ENCODE measurements at regions not wholly inside any gene's neighbourhood (a gene's known extent, or its start where the extent isn't known, plus 50 kb on each side); places are given as distances from the start of the nearest gene placed in this dataset.
A peak's percentile ranks its signal among the peaks of the same experiment; 100 is the strongest.

DNA sequence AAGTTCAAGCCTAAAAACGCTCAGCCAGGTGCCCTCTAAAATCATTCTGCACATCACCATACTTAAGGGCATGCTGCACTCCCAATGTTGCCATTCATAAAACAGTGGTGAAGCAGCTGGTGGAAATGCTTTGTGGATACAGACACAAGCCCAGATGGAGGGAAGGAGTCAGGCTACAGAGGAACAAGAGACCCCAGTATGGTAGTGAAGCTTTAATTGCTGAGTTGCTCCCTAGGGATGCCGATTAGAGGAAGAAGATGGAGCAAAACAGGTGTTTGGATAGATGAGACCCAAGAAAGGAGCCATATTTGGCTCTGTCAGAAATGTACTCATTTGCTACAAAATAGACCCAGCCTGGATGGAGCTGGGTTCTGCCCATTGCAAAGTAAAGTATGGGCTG, 230.5 kb downstream of the NSG2 start:
- TF ChIP-seq, protein P1, sequence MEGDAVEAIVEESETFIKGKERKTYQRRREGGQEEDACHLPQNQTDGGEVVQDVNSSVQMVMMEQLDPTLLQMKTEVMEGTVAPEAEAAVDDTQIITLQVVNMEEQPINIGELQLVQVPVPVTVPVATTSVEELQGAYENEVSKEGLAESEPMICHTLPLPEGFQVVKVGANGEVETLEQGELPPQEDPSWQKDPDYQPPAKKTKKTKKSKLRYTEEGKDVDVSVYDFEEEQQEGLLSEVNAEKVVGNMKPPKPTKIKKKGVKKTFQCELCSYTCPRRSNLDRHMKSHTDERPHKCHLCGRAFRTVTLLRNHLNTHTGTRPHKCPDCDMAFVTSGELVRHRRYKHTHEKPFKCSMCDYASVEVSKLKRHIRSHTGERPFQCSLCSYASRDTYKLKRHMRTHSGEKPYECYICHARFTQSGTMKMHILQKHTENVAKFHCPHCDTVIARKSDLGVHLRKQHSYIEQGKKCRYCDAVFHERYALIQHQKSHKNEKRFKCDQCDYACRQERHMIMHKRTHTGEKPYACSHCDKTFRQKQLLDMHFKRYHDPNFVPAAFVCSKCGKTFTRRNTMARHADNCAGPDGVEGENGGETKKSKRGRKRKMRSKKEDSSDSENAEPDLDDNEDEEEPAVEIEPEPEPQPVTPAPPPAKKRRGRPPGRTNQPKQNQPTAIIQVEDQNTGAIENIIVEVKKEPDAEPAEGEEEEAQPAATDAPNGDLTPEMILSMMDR (conservative IDR thresholded peaks at IDR 0.05), result no peak
- Mint-ChIP-seq H3K9me3 (no peaks in the 10 kb centered on the region), H3K36me3 (ENCODE audit: low read depth) (no peaks in the 10 kb centered on the region), H3K4me1 (no peaks in the 10 kb centered on the region), H3K4me3 (no peak overlapping the region), H3K27me3 (ENCODE audit: low read depth) (peaks cover 50% of the 10 kb centered on the region), H3K27ac (ENCODE audit: unreplicated experiment) (no peak overlapping the region)
- DNase-seq (ENCODE audit: low read depth, low spot score), result no peak

GRCh38 chr5:174281089-174281760, 235.7 kb downstream of the NSG2 start:
- Mint-ChIP-seq H3K4me3 (no peak overlapping the region), H3K9me3 (no peaks in the 10 kb centered on the region), H3K27ac (ENCODE audit: unreplicated experiment) (no peak overlapping the region), H3K27me3 (ENCODE audit: low read depth) (peaks cover 47% of the 10 kb centered on the region), H3K36me3 (ENCODE audit: low read depth) (no peaks in the 10 kb centered on the region), H3K4me1 (no peaks in the 10 kb centered on the region)
- DNase-seq (ENCODE audit: low read depth, low spot score), result no peak
- TF ChIP-seq, protein P1 (conservative IDR thresholded peaks at IDR 0.05), result no peak

- no peak overlapping the region for H3K27ac Mint-ChIP-seq (ENCODE audit: unreplicated experiment)
- TF ChIP-seq, protein P1 (conservative IDR thresholded peaks at IDR 0.05), result no peak
- H3K9me3 Mint-ChIP-seq, result no peaks in the 10 kb centered on the region
- no peak for DNase-seq (ENCODE audit: low read depth, low spot score)
- H3K36me3 Mint-ChIP-seq (ENCODE audit: low read depth), result no peaks in the 10 kb centered on the region
- peaks cover 49% of the 10 kb centered on the region for H3K27me3 Mint-ChIP-seq (ENCODE audit: low read depth)
- no peak overlapping the region for H3K4me3 Mint-ChIP-seq
- no peaks in the 10 kb centered on the region for H3K4me1 Mint-ChIP-seq
Observed at GRCh38 chr5:174281855-174282254, 236.3 kb downstream of the NSG2 start.

- no peaks in the 10 kb centered on the region for H3K4me1 Mint-ChIP-seq
- DNase-seq (ENCODE audit: low read depth, low spot score), result no peak
- peak overlapping the region; percentile 10 for H3K27ac Mint-ChIP-seq (ENCODE audit: unreplicated experiment)
- TF ChIP-seq, protein P1 (conservative IDR thresholded peaks at IDR 0.05), result no peak
- H3K36me3 Mint-ChIP-seq (ENCODE audit: low read depth), result no peaks in the 10 kb centered on the region
- no peaks in the 10 kb centered on the region for H3K9me3 Mint-ChIP-seq
- peaks cover 49% of the 10 kb centered on the region for H3K27me3 Mint-ChIP-seq (ENCODE audit: low read depth)
- H3K4me3 Mint-ChIP-seq, result no peak overlapping the region
Observed at GRCh38 chr5:174282391-174282790, 236.9 kb downstream of the NSG2 start.

DNA sequence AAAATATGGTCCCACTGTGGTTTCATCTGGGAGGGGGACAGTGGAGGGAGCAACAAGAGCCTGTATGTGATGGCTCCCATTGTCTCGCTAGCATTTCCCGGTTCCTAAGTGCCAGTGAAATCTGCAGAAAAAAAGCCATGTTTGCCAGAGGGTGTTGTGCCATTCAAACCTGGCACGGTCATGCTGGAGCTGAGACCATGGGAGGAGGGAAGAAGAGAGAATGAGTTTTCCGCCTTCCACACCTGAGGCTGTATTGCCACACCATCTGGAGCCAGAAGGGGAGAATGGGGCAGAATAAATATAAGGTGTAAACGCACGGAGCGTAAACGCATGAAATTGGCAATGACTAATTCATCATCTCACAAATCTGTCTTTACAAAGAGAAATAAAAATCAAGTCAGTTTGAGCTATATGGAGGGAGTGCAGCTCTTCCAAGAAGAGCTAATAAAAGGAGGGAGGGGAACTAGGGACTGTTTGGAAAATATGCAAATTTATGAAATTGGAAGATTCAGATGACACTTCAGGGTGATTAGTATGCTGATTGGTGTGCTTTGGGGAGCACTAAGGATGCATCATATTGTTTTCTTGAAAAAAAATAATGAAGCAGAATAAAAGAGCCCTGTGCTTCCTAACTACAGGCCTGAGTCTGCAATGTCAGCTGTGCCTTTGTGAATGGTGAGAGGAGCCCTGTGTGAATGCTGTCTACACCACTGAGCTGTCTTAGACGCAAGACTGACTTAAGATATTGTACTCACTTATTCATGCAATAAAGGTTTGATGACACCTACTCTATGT, 237.9 kb downstream of the NSG2 start:
- Mint-ChIP-seq H3K27me3 (ENCODE audit: low read depth) (peaks cover 49% of the 10 kb centered on the region), H3K4me3 (no peak overlapping the region), H3K27ac (ENCODE audit: unreplicated experiment) (no peak overlapping the region), H3K4me1 (no peaks in the 10 kb centered on the region), H3K36me3 (ENCODE audit: low read depth) (no peaks in the 10 kb centered on the region), H3K9me3 (no peaks in the 10 kb centered on the region)
- TF ChIP-seq, protein P1 (conservative IDR thresholded peaks at IDR 0.05), result no peak
- DNase-seq (ENCODE audit: low read depth, low spot score), result no peak
